DMS53 (cell line): ENCODE measurements at regions not wholly inside any gene's neighbourhood (a gene's known extent, or its start where the extent isn't known, plus 50 kb on each side); places are given as distances from the start of the nearest gene placed in this dataset.
"Not testable (repeated sequence)": the region's sequence is repeated elsewhere in the genome, so short reads cannot be mapped to it uniquely, and the experiment has no call there.

Experiments
- DNase-seq: peaks from one replicate; lab custom pipeline; 2025; lab: John Stamatoyannopoulos, UW

GRCh38 chr1:48084826-48085225 lies 87.6 kb upstream of the TRABD2B start:
- DNase-seq: no peak

GRCh38 chr1:48082271-48082962 lies 85.2 kb upstream of the TRABD2B start:
- DNase-seq: no peak

GRCh38 chr1:48080331-48081255 lies 83.4 kb upstream of the TRABD2B start:
- no peak for DNase-seq

GRCh38 chr1:48079096-48079495 lies 81.9 kb upstream of the TRABD2B start:
- DNase-seq: no peak

GRCh38 chr1:48077795-48078222 lies 80.6 kb upstream of the TRABD2B start:
- DNase-seq: no peak

- no peak for DNase-seq
Observed at GRCh38 chr1:48076017-48076416, 78.8 kb upstream of the TRABD2B start.

- DNase-seq: no peak
Observed at GRCh38 chr1:48073798-48074530, 76.8 kb upstream of the TRABD2B start.

GRCh38 chr1:48071513-48071912 lies 74.3 kb upstream of the TRABD2B start:
- DNase-seq: no peak

GRCh38 chr1:48070396-48070750 lies 73.2 kb upstream of the TRABD2B start:
- DNase-seq: no peak

- no peak for DNase-seq
Observed at GRCh38 chr1:48069662-48070395, 72.6 kb upstream of the TRABD2B start.

- DNase-seq: no peak
Observed at GRCh38 chr1:48068206-48068605, 71.0 kb upstream of the TRABD2B start.

GRCh38 chr1:48066936-48067335 lies 69.8 kb upstream of the TRABD2B start:
- no peak for DNase-seq

GRCh38 chr1:48064693-48065092 lies 67.5 kb upstream of the TRABD2B start:
- DNase-seq: not testable (repeated sequence)

GRCh38 chr1:48062353-48062752 lies 65.2 kb upstream of the TRABD2B start:
- DNase-seq: no peak

- DNase-seq: peak; percentile 88
Observed at GRCh38 chr1:48061162-48062136, 64.3 kb upstream of the TRABD2B start.

- no peak for DNase-seq
Observed at GRCh38 chr1:48059289-48059688, 62.1 kb upstream of the TRABD2B start.

GRCh38 chr1:48058135-48059025 lies 61.2 kb upstream of the TRABD2B start:
- no peak for DNase-seq

- no peak for DNase-seq
Observed at GRCh38 chr1:48057249-48057648, 60.1 kb upstream of the TRABD2B start.

GRCh38 chr1:48055876-48056764 lies 58.9 kb upstream of the TRABD2B start:
- peak; percentile 86 for DNase-seq
